Activated T-cell treated with anti-CD3 and anti-CD28 coated beads for 48 hours (primary cell): ENCODE measurements at regions not wholly inside any gene's neighbourhood (a gene's known extent, or its start where the extent isn't known, plus 50 kb on each side); places are given as distances from the start of the nearest gene placed in this dataset.

Experiments
- DNase-seq: peaks from one replicate; pipeline ENCODE4 v3.0.0-alpha.2; 2020; ENCODE audit warnings: low read depth

DNA sequence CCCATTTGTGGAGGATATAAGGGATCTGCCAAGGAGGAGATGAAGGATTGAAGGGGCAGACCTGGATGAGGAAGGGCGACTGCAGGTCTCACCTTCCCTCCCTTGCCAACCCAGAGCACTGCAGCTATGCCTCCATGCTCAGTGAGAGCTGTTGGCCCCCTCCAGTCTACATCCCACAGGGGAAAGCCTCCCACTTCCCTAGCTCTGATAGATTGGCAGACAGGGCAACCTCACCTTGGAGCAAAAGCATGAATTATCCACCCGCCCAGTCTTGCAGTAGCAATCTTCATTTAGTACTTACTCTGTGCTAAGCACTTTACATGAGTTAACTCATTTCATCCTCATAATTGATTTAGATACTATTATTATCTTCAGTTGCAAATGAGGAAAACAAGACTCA, 70.4 kb upstream of the SMNDC1 start:
- no peak for DNase-seq

GRCh38 chr10:110376021-110376766, 71.5 kb upstream of the SMNDC1 start:
- no peak for DNase-seq

- DNase-seq: no peak
Measured at GRCh38 chr10:110376767-110377160, 72.0 kb upstream of the SMNDC1 start.

- DNase-seq: no peak
Measured at GRCh38 chr10:110378006-110378405, 73.3 kb upstream of the SMNDC1 start.

DNA sequence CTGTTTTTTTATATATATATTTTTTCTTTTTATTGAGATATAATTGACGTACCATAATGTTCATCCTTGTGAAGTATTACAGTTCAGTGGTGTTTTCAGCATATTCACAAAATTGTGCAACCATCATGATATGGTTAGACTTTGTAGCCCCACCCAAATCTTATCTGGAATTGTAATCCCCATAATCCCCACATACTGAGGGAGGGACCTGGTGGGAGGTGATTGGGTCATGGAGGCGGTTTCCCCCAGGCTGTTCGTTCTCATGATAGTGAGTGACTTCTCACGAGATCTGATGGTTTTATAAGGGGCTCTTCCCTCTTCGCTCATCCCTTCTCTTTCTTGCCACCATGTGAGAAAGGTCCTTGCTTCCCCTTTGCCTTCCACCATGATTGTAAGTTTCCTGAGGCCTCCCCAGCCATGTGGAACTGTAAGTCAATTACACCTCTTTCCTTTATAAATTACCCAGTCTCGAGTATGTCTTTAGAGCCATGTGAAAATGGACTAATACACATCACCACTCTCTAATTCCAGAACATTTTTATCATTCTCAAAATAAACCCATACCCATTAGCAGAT, 73.9 kb upstream of the SMNDC1 start:
- no peak for DNase-seq

DNA sequence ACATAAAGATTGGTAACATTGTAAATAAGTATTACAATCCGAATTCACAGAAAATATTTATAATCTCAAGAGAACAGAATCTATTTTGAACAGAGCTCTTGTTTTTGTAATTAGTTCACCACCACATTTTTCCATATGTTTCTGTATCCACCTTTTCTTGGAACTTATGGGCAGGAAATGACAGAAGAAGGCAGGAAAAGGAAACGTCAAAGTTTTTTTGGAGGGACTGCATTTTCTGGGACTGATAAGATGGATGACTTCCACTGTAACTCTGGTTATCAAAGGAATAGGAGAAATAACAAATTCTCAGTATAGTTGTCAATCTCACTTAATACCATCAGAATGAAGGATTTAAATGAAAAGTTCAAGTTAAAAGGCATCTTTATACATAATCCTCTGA, 75.1 kb upstream of the SMNDC1 start:
- DNase-seq: no peak

DNA sequence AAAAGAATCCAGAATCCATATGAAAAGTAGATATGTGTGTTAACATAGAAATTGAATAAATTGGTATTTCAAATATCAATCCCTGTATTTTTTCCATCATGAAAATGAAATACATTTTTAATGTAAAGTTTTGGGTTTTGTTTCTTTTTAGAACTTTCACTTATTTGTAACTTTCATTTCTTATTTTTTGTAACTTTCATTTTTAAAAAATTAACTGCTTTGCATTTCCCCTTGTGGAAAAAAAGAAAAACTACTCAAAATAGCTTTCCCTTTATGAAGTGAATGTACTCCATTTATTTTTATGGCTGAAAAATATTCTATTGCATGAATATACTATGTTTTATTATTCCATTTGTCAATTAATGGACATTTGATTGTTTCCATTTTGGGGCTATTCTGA, 75.6 kb upstream of the SMNDC1 start:
- no peak for DNase-seq

DNA sequence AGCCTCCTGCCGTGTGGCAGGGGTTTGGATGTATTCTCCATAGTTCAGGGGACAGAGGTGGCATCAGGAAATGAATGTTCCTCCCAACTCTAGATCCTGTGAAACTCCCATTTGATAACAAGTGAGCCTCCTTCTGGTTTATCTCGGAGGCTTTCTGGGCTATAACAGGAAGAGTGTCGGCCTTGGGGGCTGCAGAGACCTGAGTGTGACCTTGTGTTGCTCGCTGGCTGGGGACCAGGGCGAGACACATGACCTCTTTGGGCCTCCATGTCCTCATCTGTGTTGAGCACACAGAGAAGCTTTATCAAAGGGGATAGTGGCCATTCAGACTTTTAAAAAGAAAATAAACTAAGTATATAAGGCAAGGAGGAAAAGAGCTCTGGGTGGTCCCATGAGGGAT, 78.0 kb upstream of the SMNDC1 start:
- DNase-seq: no peak

- DNase-seq: no peak
Measured at GRCh38 chr10:110387617-110387982, 82.9 kb upstream of the SMNDC1 start.

GRCh38 chr10:110387983-110388686, 83.4 kb upstream of the SMNDC1 start:
- DNase-seq: no peak

GRCh38 chr10:110388687-110389052, 84.0 kb upstream of the SMNDC1 start:
- no peak for DNase-seq

DNA sequence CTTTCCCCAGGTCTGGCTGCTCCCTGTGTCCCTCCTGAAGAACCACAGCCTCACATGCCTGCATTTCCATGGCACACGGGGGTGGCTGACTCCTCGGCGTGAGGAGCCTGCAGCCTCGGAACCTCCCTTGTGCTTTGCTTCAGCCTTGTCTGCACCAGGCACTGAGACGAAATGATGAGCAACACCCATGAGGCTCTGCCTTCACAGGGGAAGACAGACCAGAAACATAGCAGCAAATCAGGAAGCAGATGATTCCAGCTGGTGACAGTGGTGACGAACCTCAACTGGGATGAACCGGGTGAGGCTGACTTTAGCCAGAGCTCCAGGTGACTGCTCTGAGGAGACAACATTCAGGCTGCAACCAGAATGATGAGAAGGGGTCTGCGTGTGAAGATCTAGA, 84.5 kb upstream of the SMNDC1 start:
- no peak for DNase-seq

- DNase-seq: no peak
Measured at GRCh38 chr10:110391541-110391940, 86.8 kb upstream of the SMNDC1 start.

DNA sequence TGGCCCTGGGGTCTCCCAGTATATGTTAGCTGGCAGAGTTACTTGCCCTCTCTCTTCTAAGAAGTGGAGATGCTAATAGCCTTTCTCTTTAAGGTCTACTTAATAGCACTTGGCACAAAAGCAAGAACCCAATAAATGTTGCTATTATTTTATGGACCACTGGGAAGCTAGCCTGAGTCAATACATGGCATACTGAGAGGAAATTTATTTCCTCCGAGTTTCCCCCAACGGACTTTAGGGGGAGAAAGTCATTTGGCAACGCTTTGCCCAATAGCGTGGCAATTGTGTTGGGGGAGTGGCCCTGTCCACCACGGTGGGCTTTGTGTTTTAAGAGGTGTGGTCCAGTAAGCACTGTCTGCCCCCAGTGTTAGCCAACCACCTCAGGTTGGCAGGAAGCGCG, 87.4 kb upstream of the SMNDC1 start:
- no peak for DNase-seq

DNA sequence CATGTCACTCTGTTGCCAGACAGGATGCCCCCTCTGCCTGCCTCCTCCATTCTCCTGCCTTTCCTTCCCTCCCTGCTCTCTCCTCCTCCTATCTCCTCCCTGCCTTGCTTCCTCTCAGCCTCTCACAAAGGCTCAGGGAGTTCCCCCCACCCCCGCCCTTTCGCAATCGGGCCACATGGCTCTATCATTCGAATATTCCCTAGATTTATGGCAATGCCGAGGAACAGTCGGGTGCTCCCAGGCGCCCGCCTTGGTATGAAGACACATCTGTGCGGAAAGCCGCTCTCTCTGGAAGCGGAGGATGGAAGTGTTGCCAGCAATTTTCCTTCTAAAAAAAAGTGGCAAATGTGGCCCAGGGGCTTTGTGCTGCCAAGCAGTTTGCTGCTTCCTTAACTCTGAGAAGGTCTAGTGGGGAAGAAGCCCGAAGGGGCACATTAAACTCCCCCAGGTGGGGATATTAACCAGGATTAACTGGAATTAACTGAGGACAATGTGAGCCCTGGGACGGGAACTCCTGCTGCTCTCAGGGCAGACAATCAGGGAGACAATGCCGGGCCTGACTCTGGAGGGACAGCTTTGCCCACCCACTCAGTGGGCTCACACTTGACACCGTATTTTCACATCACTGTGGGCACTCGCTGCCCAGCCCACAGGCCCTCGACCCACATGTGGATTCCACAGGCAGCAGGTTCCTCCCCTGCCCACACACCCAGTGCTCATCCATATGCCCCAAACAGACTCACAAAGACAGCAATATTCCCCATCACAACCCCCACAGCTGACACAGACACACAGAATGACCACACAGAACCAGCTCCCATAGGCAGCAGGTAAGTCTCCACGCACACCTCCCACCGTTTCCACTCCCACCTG, 88.4 kb upstream of the SMNDC1 start:
- DNase-seq: no peak

DNA sequence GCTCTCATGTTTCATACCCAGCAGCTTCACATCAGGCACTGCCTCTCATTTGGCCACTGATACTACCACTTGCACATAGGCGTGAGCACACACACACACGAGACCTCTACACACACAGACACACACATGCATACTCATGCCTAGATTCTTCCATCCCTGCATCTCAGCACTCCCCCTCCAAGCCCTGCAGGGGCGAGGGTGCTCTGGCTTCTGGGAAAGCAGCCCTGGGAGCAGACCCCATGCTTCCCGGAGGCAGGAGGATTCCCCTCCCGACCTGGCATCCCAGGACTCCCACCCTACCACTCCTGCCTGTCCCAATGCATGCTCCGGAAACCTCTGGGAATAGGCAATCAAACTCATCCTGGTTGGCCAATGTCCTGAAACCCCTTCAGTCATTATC, 89.1 kb upstream of the SMNDC1 start:
- no peak for DNase-seq

DNA sequence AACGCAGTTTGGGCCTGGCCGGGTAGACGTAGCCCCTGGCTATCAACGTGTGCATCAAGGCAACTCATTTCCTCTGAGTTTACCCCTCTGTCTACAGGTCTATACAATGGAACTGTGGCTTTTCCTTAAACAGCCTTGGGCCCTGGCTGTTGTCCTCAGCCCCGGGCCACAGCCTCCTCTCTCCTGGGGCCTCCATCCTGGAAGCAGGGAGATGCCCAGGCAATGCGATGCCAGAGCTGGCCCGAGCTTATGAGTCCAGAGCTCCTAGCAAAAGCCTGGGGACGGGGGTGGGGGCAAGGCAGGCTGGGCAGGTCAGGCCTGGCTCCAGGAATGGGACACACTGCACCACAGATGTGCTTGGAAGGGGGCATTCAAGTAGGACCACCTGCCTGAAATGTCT, 89.6 kb upstream of the SMNDC1 start:
- no peak for DNase-seq

DNA sequence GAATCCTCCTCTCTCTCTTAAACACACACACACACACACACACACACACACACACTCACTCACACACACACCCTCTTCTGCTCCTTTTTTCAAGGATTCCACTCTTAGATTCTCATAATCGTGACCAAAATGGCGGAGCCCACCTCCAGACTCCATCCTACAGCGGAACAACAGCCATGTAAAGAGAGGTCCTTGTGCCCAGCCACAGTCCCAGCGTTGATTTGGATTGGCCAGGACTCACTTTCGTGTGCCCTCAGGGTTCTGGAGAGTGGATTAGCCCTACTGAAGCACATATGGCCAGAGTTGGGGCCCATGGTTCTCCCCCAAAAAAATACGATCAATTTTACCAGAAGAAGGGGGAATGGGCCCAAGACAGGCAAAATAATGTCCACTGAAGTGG, 90.2 kb upstream of the SMNDC1 start:
- no peak for DNase-seq

DNA sequence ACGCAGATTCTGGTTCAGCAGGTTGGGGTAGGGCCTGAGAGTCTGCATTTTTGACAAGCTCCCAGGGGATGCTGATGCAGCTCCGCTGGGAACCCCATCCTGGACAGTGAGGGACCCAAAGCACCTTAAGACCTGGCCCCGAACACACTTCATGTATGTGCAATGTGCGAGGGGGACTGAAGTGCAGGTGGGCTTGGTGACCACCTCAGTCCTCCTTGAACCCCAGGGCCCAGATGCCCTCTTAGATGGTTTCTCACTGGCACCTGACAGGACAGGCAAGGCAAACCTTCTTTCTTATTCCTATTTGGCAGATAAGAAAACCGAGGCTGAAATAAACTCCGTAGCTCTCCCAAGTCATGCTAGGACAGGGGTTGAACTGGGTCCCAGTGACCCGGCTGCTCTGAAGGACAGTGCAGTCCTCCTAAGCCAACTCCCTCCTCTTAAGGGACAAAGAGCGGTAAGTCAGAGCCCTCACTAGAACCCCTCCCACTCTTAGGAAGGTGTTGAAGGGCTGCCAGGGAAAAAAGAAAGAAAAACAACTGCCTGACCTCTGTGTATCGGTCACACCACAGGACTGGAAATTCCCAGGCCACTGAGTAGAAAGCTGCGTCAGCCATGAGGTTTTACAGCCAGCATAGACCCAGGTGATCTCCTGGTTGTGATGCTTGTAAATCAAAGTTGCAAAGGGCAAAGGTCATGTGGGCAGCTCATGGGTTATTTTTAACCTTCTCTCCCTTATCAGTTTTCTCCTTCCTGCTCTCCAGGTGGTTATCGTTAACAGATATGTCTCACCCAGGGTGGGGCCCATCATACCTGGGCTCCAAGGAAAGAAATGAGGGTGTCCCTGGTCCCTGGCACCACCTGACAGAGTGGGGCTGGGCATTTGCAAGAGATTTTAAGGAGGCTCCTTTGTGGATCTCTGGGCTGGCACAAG, 90.9 kb upstream of the SMNDC1 start:
- no peak for DNase-seq

DNA sequence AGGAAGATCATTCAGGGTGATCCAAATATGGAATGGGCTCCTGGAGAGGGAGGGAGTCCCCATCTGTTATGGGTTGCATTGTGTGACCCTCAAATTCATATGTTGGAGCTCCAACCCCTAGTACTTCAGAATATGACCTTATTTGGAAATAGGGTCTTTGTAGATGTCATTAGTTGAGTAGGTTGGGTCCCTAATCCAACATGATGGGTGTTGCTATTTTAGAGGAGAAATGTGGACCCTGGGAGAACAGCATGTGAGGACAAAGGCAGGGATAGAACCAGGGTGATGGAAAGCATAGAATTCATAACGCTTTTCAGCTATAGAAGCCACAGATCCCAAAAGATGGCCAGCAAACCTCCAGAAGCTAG, 91.5 kb upstream of the SMNDC1 start:
- DNase-seq: no peak

- no peak for DNase-seq
Measured at GRCh38 chr10:110397856-110398255, 93.1 kb upstream of the SMNDC1 start.
